HL-60/S4 treated with phorbol 12-myristate 13-acetate at 8.2 ng/mL for 4 days and 3 days (cell line): ENCODE measurements at regions not wholly inside any gene's neighbourhood (a gene's known extent, or its start where the extent isn't known, plus 50 kb on each side); places are given as distances from the start of the nearest gene placed in this dataset.

Source experiments
- in situ Hi-C: fragments of 300-500 bp; cut with MboI; formaldehyde crosslinking; loops from 2 replicates; pipeline ENCODE4 v1.15.0; 2022; ENCODE audit warnings: low sequenced_read_pairs

DNA sequence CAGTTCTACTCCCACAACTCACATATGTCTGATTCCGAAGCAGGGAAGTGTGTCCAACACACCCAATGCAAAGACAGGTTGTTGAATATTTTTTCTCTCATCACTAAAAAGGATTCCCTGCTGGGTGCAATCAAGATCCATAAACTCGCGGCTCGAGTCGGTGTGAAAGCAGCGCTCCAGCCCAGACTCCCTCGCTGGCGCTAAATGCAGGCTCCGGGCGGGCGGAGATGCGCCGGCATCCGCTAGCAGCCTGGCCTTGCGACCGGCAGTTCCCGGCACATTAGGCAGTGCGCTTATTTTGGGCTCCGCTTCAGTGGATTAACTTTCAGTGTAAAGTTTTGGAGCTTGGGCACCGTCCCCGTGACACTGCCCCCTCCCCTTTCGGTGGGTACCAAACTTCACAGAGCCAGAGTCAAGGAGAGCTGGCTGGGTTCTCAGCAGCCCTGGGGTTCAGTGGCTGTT lies 87.7 kb upstream of the POU3F1 start:
- in situ Hi-C loops, result no loop called here

DNA sequence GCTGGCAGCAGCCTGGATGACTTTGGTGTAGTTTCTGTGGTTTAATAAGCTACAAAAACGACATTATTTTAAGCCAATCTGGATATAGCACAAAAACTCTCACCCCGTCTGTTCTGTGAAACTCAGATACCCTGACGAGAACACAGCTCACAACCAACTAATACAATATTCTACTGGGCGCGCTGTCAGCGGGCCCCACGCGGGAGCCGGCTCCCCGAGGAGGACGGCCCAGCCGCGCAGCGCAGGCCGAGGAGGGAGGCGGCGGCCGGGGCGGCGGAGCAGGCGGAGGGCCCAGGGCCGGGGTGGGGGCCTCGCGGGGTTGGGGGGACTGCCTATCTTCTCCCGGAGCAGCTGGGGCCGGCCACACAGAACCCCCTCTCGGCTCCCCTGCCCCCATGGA lies 87.2 kb upstream of the POU3F1 start:
- in situ Hi-C loops, result no loop called here

DNA sequence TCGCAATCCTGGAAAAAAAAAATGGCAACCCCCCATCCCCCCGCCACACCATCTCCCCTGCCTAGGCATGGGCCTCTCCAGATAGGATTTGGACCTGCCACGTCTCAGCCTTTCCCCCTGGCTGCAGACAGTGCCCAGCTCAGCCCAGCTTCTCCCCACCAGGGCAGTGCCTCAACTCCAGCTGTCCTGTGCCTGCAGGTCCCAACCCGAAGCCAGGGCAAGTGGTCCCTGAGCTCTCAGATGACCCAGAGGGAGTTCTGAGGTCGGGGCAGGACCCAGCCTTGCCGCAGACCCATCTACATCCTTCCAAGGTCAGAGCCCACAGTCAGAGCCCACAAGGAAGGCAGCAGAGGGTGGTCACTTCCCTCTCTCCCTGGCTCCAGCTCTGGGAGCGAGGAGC lies 86.7 kb upstream of the POU3F1 start:
- in situ Hi-C loops, result no loop called here

DNA sequence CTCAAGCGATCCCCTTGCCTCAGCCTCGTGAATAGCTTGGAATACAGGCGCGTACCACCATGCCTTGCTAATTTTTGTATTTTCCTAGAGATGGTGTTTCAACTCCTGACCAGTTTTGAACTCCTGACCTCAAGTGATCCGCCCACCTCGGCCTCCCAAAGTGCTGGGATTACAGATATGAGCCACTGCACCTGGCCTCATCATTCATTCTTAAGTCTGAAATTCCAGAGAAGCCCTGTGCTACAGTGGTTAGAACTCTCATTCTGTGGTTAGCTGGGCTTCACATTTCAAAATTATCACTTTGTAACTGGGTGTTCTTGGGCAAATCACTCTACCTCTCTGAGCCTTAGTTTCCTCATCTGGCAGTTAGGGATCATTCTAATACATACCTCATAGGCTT lies 86.1 kb upstream of the POU3F1 start:
- in situ Hi-C loops, result no loop called here

DNA sequence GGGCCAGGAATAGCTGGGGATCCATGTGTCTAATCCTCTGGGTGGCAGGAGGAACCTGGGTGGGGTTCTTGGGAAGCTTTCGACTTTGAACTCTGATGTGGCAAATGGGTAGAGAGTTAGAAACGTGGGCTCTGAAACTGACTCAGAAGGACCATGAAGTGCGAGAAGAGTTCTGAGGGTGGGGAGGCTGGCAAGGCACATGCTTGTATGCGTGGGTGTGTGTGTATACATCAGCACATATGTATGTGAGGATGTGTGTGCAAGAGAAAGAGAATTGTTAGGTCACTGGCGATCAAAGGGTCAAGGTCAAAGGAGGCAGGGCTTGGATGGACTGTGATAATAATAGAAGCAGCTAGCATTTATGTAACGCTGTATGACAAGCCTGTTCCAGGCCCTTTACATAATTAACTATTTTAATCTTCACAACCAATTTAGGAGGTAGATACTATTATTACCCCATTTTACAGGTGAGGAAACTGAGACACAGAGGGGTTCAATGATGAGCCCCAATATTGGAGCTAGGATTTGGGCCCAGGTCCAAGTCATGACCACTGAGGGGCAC lies 84.5 kb upstream of the POU3F1 start:
- in situ Hi-C loops, result no loop called here

DNA sequence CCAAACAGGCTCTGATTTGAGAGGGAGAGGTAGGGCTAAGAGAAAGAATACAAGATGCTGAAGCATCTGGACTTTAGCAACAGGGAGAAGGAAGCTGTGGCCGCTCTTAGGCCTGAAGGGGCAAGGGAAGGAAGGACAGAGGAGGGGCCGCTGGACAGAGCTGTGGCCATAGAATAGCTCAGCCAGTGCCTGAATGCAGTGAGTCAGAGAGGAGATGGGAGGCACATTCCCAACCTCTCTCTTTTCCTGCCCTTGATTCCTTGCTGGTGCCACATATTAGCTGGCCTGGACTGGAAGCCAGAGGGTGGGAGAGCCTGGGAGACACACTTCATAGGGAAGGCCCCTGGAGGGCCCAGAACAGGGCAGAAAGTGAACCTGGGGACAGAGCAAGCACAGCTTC lies 83.4 kb upstream of the POU3F1 start:
- in situ Hi-C loops, result no loop called here

DNA sequence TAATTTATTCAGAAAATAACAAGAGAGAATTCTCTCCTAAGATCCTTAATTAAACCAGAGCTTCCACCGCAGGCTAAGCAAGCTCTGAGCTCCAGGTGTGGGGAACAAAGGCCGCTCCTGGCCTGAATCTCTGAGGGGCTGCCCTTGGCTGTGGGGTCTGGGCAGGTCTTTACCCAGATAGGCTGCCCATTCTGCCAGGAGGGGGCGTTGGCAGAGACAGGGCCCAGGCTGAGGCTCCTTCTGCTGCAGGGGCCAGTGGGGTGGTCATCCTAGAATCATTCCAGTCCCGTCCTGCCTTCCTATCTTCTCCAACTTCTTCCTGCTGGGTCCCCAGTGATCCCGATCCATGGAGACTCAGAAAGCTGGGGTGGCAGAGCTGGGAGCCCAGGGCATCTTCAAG lies 82.9 kb upstream of the POU3F1 start:
- in situ Hi-C loops, result no loop called here

DNA sequence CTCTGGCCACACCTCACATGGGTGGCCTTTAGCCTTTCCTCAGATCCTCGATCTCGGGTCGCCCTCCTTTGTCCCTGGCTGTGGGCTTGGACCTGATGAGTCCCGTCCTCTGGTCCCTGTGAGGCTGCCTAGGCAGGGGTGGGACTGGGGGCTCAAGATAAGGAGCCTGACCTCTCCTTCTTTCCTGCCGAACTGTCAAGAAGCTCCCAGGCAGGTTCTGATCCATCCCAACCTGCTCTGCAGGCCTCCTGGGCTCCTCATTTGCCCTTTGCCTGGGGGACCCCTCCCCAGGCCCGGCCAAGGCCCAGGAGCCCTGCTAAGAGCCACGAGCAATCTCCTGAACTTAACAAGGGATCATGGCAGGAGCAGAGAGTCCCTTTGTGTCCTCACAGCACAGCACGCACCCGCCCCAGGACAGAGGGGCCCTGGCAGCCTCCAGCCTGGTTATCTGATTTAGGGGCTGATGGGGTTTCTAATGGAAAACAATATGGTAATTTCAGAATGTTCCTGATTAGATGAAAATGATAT lies 82.4 kb upstream of the POU3F1 start:
- in situ Hi-C loops, result no loop called here

DNA sequence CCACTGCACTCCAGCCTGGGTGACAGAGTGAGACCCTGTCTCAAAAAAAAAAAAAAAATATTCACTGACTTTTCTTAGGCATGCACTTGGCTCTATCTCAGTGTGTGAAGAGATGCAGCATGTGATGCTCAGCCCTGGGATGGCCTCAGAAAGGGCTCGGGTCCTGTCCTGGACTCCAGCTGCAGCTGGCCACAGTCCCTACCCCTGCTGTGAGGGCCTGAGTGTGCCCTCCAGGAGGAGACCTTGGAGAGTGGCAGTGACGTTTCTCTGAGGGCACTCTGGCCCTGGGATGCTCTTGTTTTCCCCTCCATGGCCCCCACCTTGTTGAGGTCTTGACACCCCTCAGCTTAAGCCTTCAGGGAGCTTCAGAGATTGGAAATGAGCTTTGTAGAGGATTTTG lies 81.9 kb upstream of the POU3F1 start:
- in situ Hi-C loops, result no loop called here

DNA sequence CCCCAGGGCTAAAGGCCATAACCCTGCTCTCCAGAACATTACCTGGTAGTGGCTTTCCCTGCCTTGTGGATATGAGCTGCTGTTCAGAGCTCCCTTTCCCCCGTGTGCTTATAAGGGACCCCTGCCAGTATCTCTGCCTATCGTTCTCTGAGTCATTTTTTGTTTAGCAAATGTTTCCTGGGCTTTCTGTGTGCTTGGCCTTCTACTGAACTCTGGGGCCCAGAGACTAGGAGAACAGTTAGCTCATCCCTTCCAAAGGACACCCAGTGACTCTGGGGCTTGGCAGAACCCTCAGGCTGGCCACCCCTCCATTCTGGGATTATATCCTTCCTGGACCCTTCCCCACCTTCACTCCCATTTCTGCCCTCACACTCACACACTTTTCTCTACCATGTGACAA lies 80.8 kb upstream of the POU3F1 start:
- in situ Hi-C loops, result no loop called here

DNA sequence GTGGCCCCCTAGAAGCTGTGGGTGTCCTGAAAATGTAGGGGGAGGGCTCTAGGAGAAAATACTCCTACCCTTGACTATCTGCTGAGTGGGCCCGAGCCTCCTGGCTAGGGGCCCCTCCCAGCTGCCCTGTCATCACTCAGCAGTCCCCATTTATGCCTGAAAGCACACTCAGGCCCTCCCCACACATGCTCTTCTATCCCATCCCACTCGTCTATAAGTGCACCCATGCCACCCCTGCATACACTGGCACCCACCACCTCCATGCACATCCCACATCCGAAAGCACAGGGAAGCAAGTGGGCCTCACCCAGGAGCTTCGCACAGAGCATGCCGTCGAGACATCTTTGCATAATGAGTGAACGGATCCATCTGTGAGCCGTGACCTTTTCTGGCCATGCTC lies 80.4 kb upstream of the POU3F1 start:
- in situ Hi-C loops, result no loop called here

DNA sequence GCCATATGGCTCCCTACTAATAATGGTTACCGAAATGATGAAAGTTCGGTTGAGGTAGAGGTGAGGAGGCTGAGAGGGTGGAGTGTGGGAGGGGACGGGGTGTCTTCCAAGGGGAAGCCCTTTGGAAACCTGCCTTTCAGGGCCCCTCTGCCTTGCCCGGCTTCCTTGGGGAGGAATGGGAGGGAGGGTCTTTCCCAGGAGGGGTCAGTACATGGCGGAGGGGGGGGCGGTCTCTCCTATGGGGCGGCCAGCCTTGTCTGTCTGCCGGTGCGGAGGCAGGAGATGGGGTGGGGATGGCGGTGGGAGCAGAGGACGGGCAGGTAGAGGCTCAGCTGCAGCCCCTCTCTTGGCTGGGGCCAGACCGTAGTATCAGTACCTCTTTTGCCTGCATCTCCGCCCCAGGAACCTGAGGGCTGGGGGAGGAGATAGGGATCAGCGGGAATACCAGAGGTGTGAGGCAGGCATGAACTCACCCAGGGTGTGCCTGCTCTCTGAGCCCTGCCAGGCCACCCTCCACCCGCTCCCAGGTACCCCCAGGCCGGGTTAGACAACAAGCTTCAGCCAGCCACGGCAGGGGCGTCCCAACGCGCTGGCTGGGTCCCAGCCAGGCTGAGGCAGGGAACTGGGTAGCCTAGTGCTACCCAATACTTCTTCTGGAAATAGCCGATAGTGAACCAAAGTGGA lies 79.4 kb upstream of the POU3F1 start:
- in situ Hi-C loops, result no loop called here

DNA sequence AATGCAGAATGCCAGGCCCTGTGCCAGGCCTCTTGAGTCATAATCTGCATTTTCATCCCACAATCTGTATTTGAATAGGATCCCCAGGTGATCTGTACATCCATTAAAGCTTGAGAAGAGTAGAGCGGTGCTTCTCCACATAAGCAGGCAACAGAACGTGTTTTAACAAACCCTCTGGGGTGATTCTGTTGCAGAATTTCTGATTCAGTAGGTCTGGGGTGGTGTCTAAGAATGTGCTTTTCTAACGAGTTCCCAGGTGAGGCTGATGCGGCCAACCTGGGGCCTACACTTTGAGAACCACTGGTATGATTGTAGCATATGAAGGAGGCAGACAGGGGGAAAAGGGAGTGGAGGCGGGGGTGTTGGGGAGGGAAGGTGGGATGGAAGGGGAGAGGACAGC lies 78.4 kb upstream of the POU3F1 start:
- in situ Hi-C loops, result no loop called here

DNA sequence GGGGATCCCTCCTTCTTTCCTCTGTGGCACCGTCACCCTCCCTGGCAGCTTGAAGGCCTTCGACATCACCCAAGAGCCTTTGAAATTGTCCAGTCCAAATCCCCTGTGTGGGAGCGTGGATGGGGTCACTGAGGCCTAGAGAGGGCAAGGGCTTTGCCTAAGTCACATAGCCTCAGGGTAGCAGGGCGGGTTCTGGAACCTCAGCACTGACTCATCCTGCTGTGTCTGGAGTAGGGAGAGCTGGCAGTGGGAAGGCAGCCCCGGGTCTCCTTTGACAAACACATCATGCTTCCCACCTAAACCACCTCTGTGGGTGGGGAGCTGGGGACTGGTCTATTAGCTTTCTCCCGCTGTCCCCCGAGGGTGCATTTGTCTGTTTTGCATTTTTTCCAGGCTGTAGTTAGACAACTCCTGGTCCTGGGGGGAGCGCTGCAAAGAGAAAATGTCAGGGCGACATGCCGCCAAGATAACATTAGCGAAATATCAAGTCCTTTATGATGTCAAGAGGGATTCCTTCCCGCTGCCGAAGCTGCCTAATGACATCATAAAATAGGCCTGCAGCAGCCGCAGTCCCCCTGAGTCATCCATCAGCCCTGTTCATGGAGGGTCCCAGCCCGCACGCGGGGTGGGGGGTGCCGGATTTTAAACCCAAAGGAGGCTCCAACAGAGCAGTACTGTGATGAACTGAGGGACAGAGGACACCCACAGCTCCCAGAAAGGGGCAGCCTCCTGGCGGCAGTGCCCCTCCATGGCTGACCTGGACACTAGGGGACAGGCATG lies 77.0 kb upstream of the POU3F1 start:
- in situ Hi-C loops, result no loop called here

DNA sequence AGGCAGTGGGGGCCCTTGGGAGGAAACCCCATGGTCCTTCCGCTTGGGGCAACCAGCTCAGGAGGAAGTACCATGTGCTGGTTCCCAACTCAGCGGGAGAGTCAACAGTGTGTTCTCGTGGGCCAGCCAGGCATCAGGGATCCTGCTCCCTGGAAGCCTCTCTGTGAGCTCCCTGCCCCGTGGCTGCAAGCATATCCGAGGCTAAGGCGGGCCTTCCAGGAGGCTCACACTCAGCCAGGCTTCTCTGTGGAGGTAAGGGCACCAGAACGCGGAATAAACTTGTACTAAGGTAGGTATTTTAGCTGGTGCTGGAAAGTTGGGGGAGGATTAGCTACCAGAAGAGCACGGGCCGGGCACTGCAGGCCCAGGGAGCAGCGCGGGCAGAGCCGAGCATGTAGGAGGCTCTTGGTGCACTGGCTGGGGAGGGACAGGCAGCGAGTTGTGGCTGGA lies 74.7 kb upstream of the POU3F1 start:
- in situ Hi-C loops, result no loop called here

DNA sequence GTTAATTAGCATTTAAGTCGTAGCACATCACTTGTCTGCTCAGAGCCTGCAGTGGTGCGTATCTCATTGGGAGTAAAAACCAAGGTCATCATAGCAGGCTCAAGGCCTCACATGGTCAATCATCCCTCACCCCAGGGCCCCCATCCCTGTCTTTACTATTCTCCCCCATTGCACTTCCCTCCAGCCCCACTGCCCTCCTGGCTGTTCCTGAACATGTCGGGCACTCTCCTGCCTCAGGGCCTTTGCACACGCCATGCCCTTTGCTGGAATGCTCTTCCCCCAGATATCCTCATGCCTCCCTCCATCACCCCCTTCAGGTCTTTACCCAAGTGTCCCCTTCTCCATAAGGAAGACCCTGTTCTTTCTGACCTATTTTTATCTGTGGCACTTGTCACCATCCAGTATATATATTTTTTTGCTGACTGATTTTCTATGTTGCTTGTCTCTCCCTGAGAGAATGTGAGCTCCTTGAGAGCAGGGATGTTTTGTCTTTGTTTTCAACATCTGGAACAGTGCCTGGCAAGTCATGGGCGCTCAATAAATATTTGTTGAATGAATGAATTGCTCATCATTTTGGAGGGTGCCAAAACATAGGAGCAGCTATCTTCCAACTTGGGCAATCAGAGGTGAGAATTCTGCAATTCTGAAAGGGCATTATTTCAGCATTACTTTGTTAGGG lies 74.1 kb upstream of the POU3F1 start:
- in situ Hi-C loops, result no loop called here

DNA sequence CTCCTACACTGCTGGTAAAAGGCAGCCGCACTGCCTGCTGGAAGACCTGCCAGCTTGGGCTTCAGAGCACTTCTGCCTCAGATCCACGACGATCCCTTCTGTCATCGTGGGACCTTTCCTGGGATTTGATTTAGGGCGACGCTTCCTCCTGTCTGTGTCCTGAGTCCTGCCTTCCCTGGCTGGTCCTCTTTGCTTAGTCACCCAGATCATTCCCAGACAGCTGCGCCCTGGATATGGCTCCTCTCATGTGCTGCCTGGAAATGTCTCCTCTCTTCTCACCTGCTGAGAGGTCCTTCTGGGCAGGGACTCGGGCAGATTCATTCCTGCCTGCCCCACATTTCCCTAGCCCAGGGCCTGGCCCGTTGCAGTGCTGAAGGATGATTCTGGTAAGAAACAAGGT lies 72.4 kb upstream of the POU3F1 start:
- in situ Hi-C loops, result no loop called here

DNA sequence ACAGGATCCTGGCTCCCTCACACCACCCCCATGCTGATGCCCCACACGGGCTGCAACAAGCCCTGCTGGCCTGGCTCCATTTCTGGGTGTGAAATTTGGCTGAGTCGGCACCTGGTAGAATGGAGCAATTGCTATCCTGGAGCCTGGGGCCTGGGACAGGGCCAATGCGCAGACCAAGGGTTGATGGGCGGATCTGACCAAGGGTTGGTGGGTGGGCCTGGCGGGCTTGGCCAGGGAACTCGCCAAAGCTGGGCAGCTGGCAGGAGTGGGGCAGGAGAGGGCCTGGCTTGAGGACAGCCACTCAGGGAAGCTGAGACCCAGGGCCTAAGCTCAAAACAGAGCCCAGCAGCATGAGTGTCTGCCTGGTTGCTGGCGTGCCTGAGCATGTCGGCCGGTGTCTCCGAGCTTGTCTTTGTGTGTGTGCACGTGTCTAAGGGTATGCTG lies 70.9 kb upstream of the POU3F1 start:
- in situ Hi-C loops, result no loop called here

DNA sequence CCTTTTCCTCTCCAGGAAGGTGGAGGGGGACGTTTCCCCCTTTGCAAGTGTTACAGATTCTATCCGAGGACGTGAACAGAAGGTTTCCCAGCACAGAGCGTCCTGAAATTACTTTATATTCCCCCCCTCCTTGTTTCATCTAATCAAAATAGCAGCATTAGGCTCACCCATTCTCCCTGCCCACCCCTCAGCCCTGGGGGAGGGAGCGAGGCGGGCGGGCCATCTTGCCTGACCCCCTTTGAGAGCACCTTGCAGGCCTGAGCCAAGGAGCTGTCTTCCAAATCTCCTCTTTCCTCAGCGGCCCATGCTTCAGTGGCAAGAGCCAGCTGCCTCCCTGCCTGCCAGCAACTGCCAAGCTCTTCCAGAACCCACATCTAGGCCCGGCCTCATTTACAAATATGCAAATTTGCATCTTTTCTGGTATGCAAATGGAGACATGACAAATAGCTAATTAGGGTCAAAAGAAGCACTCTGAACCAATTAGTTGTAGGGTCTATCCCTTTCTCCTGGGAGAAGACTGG lies 69.1 kb upstream of the POU3F1 start:
- in situ Hi-C loops, result no loop called here

DNA sequence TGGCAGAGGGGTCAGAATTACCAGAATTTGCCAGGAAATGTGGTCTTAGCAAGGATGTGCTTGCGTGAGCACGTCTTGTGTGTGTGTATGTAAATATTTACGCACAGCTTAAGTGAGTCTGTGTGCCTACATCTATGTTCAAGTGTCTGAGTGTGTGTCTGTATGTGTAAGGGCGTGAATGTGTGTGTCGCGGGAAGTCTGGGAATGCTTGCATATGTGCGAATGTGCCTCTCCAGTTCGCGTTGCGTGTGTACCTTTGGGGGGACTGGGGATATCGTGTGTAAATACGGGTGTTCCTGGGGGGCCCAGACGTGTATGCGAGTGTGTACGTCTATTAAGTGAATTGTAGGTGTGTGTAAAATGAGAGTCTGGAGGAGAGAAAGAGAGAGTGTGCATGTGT lies 68.6 kb upstream of the POU3F1 start:
- in situ Hi-C loops, result no loop called here
